HEK293T (cell line): ENCODE measurements at regions not wholly inside any gene's neighbourhood (a gene's known extent, or its start where the extent isn't known, plus 50 kb on each side); places are given as distances from the start of the nearest gene placed in this dataset.

Experiments used
- CTCF ChIA-PET: fragments of 350-600 bp; formaldehyde crosslinking; extraction: SDS; loops from one replicate; lab custom pipeline; 2021; ENCODE audit warnings: antibody characterized with exemption, inconsistent platforms; lab: Yijun Ruan, JAX
- POLR2A ChIA-PET: fragments of 350-600 bp; formaldehyde crosslinking; extraction: SDS; loops from one replicate; lab custom pipeline; 2020; ENCODE audit warnings: antibody characterized with exemption, inconsistent platforms; lab: Yijun Ruan, JAX
- DNase-seq: peaks from one replicate; pipeline ENCODE4 v3.0.0; 2012; ENCODE audit warnings: mixed read lengths; ENCODE audit errors: extremely low spot score
- ARNT ChIP-seq: fragments of 450-650 bp; IDR thresholded peaks from 2 replicates; pipeline ENCODE4 v1.6.1; 2017; ENCODE audit warnings: mild to moderate bottlenecking
- BHLHE40 ChIP-seq: fragments of 450-650 bp; IDR thresholded peaks from 2 replicates; pipeline ENCODE4 v1.6.1; 2016; ENCODE audit warnings: mild to moderate bottlenecking, moderate library complexity, borderline replicate concordance
- CTBP1 ChIP-seq: fragments of 450-650 bp; IDR thresholded peaks from 2 replicates; pipeline ENCODE4 v1.6.1; 2016; ENCODE audit warnings: borderline replicate concordance
- ELF4 ChIP-seq: fragments of 450-650 bp; IDR thresholded peaks from 2 replicates; pipeline ENCODE4 v1.6.1; 2017; ENCODE audit warnings: antibody characterized with exemption
- FOXA1 ChIP-seq: fragments of 450-650 bp; IDR thresholded peaks from 2 replicates; pipeline ENCODE4 v1.6.1; 2016; ENCODE audit warnings: mild to moderate bottlenecking
- FOXK2 ChIP-seq: fragments of 450-650 bp; IDR thresholded peaks from 2 replicates; pipeline ENCODE4 v1.6.1; 2016; ENCODE audit warnings: mild to moderate bottlenecking
- FOXM1 ChIP-seq: fragments of 450-650 bp; IDR thresholded peaks from 2 replicates; pipeline ENCODE4 v1.6.1; 2017; ENCODE audit warnings: mild to moderate bottlenecking, borderline replicate concordance
- HDGF ChIP-seq: fragments of 450-650 bp; IDR thresholded peaks from 2 replicates; pipeline ENCODE4 v1.6.1; 2017; ENCODE audit warnings: antibody characterized with exemption, borderline replicate concordance
- L3MBTL2 ChIP-seq: fragments of 450-650 bp; conservative IDR thresholded peaks from 2 replicates; pipeline ENCODE4 v1.6.1; 2016; ENCODE audit warnings: mild to moderate bottlenecking
- LEF1 ChIP-seq: fragments of 450-650 bp; IDR thresholded peaks from 2 replicates; pipeline ENCODE4 v1.6.1; 2017; ENCODE audit warnings: mild to moderate bottlenecking, borderline replicate concordance
- NFRKB ChIP-seq: fragments of 450-650 bp; IDR thresholded peaks from 2 replicates; pipeline ENCODE4 v1.6.1; 2016; ENCODE audit warnings: mild to moderate bottlenecking, moderate library complexity
- SP1 ChIP-seq: fragments of 450-650 bp; IDR thresholded peaks from 2 replicates; pipeline ENCODE4 v1.6.1; 2017
- SUZ12 ChIP-seq: fragments of 450-650 bp; IDR thresholded peaks from 2 replicates; pipeline ENCODE4 v1.6.1; 2016; ENCODE audit warnings: mild to moderate bottlenecking
- TARDBP ChIP-seq: fragments of 450-650 bp; IDR thresholded peaks from 2 replicates; pipeline ENCODE4 v1.6.1; 2016
- ZNF384 ChIP-seq: fragments of 450-650 bp; IDR thresholded peaks from 2 replicates; pipeline ENCODE4 v1.6.1; 2016
- TF ChIP-seq, protein P1 (sequence below): fragments of 450-650 bp; IDR thresholded peaks from 2 replicates; pipeline ENCODE4 v1.6.1; 2016

DNA sequence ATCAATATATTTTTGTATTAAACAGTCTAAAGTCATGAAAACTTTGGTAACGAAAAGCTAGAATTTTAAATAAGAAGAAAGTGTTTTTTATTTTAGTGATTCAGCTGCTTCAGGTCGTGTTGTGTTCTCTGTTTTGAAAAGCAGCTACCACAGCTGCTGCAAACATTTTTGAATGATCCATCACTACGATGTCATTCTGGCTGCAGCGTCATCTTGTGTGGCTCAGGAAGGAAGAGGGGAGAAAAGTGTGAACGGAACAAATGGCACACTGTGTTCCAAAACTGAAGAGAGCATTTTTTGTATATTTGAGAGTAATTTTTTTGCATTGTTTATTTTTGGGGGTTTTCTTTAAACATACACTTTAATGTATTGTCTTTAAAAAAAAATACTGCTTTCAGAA, 323.0 kb upstream of the ADGRL2 start:
- CTCF ChIA-PET = no interaction called here
- POLR2A ChIA-PET = interaction anchor here (0.6 kb wide), 1 partner anchor 60 kb away, joined by 3 read pairs; no protein-coding TSS in a partner anchor
- DNase-seq = no peak
- TF ChIP-seq FOXK2 = no peak
- no peak for TF ChIP-seq ZNF384
- no peak for TF ChIP-seq SUZ12
- no peak for TF ChIP-seq LEF1
- TF ChIP-seq FOXA1 = no peak
- TF ChIP-seq, protein P1, sequence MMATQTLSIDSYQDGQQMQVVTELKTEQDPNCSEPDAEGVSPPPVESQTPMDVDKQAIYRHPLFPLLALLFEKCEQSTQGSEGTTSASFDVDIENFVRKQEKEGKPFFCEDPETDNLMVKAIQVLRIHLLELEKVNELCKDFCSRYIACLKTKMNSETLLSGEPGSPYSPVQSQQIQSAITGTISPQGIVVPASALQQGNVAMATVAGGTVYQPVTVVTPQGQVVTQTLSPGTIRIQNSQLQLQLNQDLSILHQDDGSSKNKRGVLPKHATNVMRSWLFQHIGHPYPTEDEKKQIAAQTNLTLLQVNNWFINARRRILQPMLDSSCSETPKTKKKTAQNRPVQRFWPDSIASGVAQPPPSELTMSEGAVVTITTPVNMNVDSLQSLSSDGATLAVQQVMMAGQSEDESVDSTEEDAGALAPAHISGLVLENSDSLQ = no peak
- no peak for TF ChIP-seq SP1
- no peak for TF ChIP-seq ARNT
- TF ChIP-seq FOXM1 = no peak
- no peak for TF ChIP-seq NFRKB
- TF ChIP-seq TARDBP = no peak
- TF ChIP-seq L3MBTL2 = no peak
- TF ChIP-seq BHLHE40 = no peak

DNA sequence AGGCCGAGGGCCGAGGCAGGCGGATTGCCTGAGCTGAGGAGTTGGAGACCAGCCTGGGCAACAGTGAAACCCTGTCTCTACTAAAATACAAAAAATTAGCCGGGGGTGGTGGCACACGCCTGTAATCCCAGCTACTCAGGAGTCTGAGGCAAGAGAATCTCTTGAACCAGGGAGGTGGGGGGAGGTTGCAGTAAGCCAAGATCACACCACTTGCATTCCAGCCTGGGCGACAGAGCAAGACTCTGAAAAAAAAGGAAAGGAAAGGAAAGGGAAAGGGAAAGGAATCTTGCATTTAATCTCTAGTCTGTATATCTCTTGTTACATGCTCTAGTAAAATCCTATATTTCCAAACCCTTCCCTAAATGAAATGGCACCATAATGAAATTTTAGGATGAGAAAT, 328.3 kb upstream of the ADGRL2 start:
- DNase-seq = no peak
- CTCF ChIA-PET = no interaction called here
- TF ChIP-seq ZNF384 (no peak), FOXM1 (no peak), LEF1 (no peak), NFRKB (no peak), ARNT (no peak), TARDBP (no peak), L3MBTL2 (no peak), FOXK2 (no peak), ELF4 (no peak), CTBP1 (no peak), HDGF (no peak), SP1 (no peak), SUZ12 (no peak), BHLHE40 (no peak), FOXA1 (no peak)
- TF ChIP-seq, protein P1 = no peak
- POLR2A ChIA-PET = no interaction called here

DNA sequence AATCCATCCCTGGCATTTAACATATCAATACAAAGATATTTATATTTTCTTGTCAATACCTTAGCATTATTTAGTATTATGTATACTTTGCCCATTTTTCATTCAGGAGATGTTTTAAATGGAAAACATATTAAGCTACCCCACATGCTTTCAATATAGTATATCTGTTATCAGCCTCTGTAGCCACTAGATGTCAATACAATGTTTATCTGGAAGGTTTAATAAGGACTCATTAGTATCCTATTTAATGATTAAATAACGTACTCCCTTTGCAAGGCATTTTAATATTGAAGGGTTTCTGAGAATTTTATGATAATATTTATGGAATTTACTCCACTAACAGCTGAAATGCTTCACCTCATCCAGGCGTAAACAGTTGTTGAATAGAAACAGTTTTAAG, 329.5 kb upstream of the ADGRL2 start:
- POLR2A ChIA-PET = no interaction called here
- CTCF ChIA-PET = no interaction called here
- TF ChIP-seq TARDBP = no peak
- TF ChIP-seq ZNF384 = no peak
- TF ChIP-seq FOXA1 = no peak
- TF ChIP-seq BHLHE40 = no peak
- TF ChIP-seq LEF1 = no peak
- TF ChIP-seq ELF4 = no peak
- no peak for TF ChIP-seq HDGF
- no peak for TF ChIP-seq ARNT
- TF ChIP-seq FOXM1 = no peak
- TF ChIP-seq L3MBTL2 = no peak
- TF ChIP-seq, protein P1 = no peak
- TF ChIP-seq NFRKB = no peak
- no peak for TF ChIP-seq SP1
- no peak for TF ChIP-seq FOXK2
- TF ChIP-seq CTBP1 = no peak
- no peak for TF ChIP-seq SUZ12
- no peak for DNase-seq

DNA sequence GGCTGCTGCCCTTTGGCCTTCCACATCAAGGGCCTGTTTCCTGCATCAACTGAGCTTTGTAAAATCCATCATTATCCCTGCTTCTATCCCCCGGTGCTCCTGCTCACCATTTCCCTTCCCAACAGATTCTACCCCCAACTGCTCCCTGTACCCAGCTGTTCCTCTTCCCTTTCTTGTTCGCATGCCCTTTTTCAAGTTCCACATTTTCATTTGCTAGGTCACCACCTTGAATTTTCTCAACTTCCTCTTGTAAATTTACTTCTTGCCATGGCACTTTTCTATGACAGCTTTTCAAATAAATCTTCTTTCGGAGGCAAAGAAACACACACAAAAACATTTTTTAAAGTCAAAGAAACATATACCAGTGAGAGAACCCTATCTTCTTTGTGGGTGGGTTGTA, 330.5 kb upstream of the ADGRL2 start:
- CTCF ChIA-PET = interaction anchor here (0.8 kb wide), 1 partner anchor 315 kb away, joined by 4 read pairs; no protein-coding TSS in a partner anchor
- TF ChIP-seq SUZ12 = no peak
- POLR2A ChIA-PET = no interaction called here
- DNase-seq = no peak

DNA sequence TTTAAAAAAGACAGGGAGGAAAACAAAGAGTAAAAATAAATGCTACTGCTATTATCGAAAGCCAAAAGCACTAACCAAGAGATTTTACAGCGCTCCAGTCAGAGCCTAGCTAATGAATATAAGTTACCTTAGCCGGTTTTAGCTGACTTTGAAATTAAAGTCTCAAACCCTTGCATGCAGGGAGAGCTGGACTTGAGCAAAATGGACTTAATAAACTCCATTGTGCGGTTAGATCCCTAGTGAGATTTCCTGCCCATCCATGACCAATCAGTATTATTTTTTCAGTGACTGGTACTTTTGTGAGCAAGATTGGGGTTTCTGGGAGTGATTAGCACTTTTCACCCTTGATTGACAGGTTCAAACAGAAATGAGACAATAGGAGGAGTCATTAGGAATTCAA, 333.4 kb upstream of the ADGRL2 start:
- DNase-seq = no peak
- ChIA-PET POLR2A (no interaction called here), CTCF (no interaction called here)
- TF ChIP-seq, protein P1 = peak; percentile 88
- no peak for TF ChIP-seq CTBP1

DNA sequence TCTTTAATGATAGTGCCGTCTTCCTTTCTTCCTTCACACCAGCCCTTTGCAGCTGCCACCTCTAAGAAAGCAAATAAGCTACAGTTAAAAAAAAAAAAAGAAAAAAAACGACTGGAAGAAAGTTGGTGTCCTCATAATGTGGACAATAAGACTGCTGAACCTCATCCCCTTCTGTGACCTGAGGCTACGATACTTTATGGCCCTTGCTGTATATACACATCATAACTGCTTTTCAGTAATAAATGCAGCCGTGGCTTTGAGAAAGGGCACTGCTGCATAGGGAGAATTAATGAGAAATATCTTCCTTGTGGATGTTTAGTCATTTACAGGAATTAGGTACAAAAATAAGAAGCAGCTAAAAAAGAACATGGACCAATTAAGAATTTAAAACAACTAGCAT, 333.8 kb upstream of the ADGRL2 start:
- ChIA-PET POLR2A (no interaction called here), CTCF (no interaction called here)
- no peak for DNase-seq
- TF ChIP-seq TARDBP (no peak), ZNF384 (peak; percentile 56; the same call in 1 of the 2 replicates)
- TF ChIP-seq, protein P1 = 0 out of 2 replicates have a peak, but pooled peaks have one; percentile 48
